NCI-H82 (cell line): ENCODE measurements at regions not wholly inside any gene's neighbourhood (a gene's known extent, or its start where the extent isn't known, plus 50 kb on each side); places are given as distances from the start of the nearest gene placed in this dataset.

ENCODE experiments used
- DNase-seq: peaks from one replicate; lab custom pipeline; 2025; lab: John Stamatoyannopoulos, UW

GRCh38 chr2:5915881-5916310, 223.7 kb downstream of the SOX11 start:
- DNase-seq: peak; percentile 80

GRCh38 chr2:5921081-5921642, 229.0 kb downstream of the SOX11 start:
- DNase-seq: peak; percentile 54

GRCh38 chr2:5923957-5924945, 232.1 kb downstream of the SOX11 start:
- no peak for DNase-seq

GRCh38 chr2:5925604-5926003, 233.4 kb downstream of the SOX11 start:
- no peak for DNase-seq

GRCh38 chr2:5926871-5927512, 234.8 kb downstream of the SOX11 start:
- no peak for DNase-seq

GRCh38 chr2:5932556-5933469, 240.6 kb downstream of the SOX11 start:
- no peak for DNase-seq

GRCh38 chr2:5933669-5934068, 241.5 kb downstream of the SOX11 start:
- DNase-seq: no peak

GRCh38 chr2:5937321-5937720, 245.1 kb downstream of the SOX11 start:
- no peak for DNase-seq

GRCh38 chr2:5937851-5938565, 245.8 kb downstream of the SOX11 start:
- DNase-seq: no peak

GRCh38 chr2:5938566-5938896, 246.3 kb downstream of the SOX11 start:
- no peak for DNase-seq

- no peak for DNase-seq
These were observed 247.4 kb downstream of the SOX11 start for GRCh38 chr2:5939553-5939952.

GRCh38 chr2:5940596-5941535, 248.7 kb downstream of the SOX11 start:
- DNase-seq: no peak

- no peak for DNase-seq
These were observed 250.0 kb downstream of the SOX11 start for GRCh38 chr2:5942204-5942603.

GRCh38 chr2:5945742-5946141, 253.6 kb downstream of the SOX11 start:
- DNase-seq: no peak

GRCh38 chr2:5946225-5947115, 254.3 kb downstream of the SOX11 start:
- DNase-seq: no peak

GRCh38 chr2:5950736-5951135, 258.6 kb downstream of the SOX11 start:
- no peak for DNase-seq

- no peak for DNase-seq
These were observed 259.3 kb downstream of the SOX11 start for GRCh38 chr2:5951471-5951870.

GRCh38 chr2:5953525-5953924, 261.3 kb downstream of the SOX11 start:
- DNase-seq: no peak

GRCh38 chr2:5954509-5954908, 262.3 kb downstream of the SOX11 start:
- no peak for DNase-seq
